ENCODE measurements at regions not wholly inside any gene's neighbourhood (a gene's known extent, or its start where the extent isn't known, plus 50 kb on each side); places are given as distances from the start of the nearest gene placed in this dataset.

DNA sequence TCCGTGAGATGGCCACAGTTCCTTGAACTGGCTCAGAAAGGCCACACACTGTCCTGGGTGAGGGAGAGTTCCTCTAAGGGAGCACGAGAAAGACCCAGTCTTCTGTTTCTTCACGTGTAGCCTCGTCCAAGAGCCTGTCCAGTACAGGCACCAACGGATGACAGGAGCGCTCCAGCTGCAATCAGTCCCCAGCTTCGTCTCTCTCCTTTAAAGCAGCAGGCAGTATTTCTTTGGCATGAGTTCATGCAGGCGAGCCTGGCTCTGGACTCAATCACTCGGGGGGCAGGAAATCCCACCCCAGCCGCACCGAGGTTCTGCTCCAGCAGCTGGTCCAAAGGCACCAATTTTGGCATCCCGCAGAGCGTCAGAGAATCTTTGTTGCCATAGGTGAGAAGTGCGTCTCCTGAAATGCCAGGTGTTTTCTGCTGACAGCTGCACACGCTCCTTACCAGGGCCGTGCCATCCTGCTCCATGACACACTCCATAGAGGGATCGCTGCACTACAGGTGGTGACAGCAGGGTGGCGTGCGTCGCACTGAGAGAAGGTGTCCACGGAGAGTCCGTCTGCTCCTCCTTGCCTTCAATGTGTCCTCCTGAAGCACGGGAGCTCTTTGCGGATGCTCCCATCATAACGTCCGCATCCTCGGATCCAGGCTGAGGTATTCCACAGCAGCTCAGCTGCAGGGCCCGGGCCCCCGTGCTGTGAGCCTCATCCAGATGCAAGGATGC lies 59.6 kb upstream of the AFDN start:
- no peak for TF ChIP-seq YY1 (IDR thresholded peaks at IDR 0.05; ENCODE audit: insufficient read depth, insufficient read length)
- no peak for TF ChIP-seq SUZ12 (IDR thresholded peaks at IDR 0.05; ENCODE audit: extremely low read depth, insufficient read depth, insufficient read length)
- TF ChIP-seq ZNF274 (IDR thresholded peaks at IDR 0.05; ENCODE audit: low read depth, low read length) = no peak
- H3K36me3 ChIP-seq (ENCODE audit: insufficient read depth, insufficient read length, low read length) = no peaks in the 10 kb centered on the region
- H3K9ac ChIP-seq (ENCODE audit: insufficient read length, low read depth) = no peak overlapping the region
- no peaks in the 10 kb centered on the region for H3K9me3 ChIP-seq (ENCODE audit: insufficient read depth, low read length)
- no peaks in the 10 kb centered on the region for H3K4me1 ChIP-seq (ENCODE audit: insufficient read depth, insufficient read length)
- no peaks in the 10 kb centered on the region for H3K27me3 ChIP-seq (ENCODE audit: insufficient read depth, insufficient read length)
- no peak for DNase-seq (ENCODE audit: low read depth, low spot score)
- H3K4me3 ChIP-seq (ENCODE audit: insufficient read length, low read depth) = no peak overlapping the region

DNA sequence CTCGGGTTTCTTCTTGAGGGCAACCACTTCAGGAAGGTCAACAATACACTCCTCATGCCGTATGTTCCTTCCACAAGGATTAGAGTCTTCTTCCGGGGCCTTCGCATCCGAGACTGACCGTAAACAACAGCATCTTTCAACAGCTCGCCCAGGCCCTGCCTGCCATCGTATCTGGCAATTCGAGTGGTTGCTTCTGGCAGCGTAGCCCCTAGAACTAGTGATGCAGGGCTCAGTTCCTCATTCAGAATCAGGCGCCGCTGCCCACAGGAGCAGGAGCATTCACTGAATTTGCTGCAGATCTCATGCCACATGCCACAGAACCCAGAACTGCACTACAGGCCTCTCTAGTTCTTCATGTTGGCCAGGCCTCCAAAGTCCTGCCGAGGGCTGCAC lies 59.0 kb upstream of the AFDN start:
- no peak for TF ChIP-seq ZNF274 (IDR thresholded peaks at IDR 0.05; ENCODE audit: low read depth, low read length)
- no peak for DNase-seq (ENCODE audit: low read depth, low spot score)
- H3K9ac ChIP-seq (ENCODE audit: insufficient read length, low read depth) = no peak overlapping the region
- no peaks in the 10 kb centered on the region for H3K27me3 ChIP-seq (ENCODE audit: insufficient read depth, insufficient read length)
- no peaks in the 10 kb centered on the region for H3K4me1 ChIP-seq (ENCODE audit: insufficient read depth, insufficient read length)
- no peak overlapping the region for H3K4me3 ChIP-seq (ENCODE audit: insufficient read length, low read depth)
- H3K9me3 ChIP-seq (ENCODE audit: insufficient read depth, low read length) = no peaks in the 10 kb centered on the region
- H3K36me3 ChIP-seq (ENCODE audit: insufficient read depth, insufficient read length, low read length) = no peaks in the 10 kb centered on the region

DNA sequence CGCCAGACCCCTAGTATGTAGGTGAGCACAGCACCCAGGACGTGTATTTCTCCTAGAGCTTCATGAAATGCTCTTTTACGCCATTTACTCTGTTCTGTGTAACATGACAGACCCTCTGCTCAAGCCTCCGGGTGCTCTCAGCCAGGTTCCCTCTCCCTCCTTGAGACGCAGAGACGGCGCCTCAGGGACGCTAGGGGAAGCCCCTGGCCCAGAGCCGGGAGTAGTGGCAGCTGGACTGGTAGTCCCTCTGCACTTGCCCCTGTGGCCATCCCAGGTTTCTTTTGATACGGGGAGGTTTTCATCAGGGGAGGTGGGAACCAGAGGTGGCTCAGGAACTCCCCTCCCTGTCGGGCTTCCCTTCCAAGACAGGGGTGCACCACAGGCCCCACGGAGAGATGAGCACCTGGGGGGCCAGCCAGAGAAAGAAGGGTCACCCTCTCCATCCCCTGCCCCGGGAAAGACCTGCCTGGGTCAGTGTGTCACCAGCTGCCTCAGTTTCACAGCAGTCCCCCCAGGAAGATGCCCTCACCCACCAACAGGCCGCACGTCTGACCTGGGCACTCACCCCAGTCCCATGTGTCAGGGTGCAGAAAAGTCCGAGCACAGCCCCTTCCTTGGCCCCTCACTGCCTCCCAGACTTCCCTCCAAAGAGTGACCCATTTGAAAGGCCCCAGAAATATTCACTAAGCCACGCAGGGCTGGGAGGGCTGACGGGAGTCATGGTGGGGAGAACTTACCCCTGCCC lies 58.1 kb upstream of the AFDN start:
- Histone ChIP-seq H3K36me3 (ENCODE audit: insufficient read depth, insufficient read length, low read length) (no peaks in the 10 kb centered on the region), H3K9me3 (ENCODE audit: insufficient read depth, low read length) (no peaks in the 10 kb centered on the region), H3K9ac (ENCODE audit: insufficient read length, low read depth) (no peak overlapping the region), H3K4me1 (ENCODE audit: insufficient read depth, insufficient read length) (no peaks in the 10 kb centered on the region), H3K27me3 (ENCODE audit: insufficient read depth, insufficient read length) (no peaks in the 10 kb centered on the region), H3K4me3 (ENCODE audit: insufficient read length, low read depth) (no peak overlapping the region)
- DNase-seq (ENCODE audit: low read depth, low spot score) = no peak
- TF ChIP-seq SUZ12 (IDR thresholded peaks at IDR 0.05; ENCODE audit: extremely low read depth, insufficient read depth, insufficient read length) (no peak), ZNF274 (IDR thresholded peaks at IDR 0.05; ENCODE audit: low read depth, low read length) (no peak), YY1 (IDR thresholded peaks at IDR 0.05; ENCODE audit: insufficient read depth, insufficient read length) (no peak)

DNA sequence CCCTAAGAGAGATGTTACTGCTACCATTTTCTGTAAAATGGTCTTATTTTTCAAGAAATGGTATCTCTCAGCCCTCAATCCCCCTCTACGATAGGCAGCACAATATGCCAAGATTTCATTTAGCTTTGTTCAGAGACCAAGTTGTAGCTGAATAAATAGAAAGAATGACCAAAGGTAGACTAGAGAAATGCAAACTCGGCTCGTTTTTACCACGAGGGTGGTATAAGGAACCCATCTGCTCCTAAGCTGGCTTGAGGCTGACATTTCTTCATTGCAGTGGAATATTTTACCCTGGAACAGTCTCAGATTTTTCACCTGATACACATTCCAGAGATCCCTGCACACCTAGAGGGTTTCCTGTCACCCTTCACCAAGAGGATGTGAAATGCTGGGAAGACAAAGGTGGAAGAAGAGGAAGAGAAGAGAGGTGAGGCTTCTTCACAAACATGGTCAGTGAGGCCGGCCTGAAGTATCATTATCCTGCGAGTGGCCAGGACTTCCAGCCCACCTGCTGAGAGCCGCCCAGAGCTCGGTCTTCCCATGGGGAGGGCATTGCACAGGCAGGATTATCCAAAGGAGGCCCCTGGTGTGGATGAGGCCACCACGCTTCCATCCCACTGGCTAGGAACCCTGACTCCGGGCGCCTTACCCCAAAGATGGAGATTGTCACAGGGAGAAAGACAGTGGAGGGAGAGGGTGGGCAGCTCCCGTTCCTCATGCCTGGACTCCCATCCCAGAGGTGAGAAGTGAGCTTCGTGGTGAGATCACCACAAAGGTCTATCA lies 57.1 kb upstream of the AFDN start:
- Histone ChIP-seq H3K9me3 (ENCODE audit: insufficient read depth, low read length) (no peaks in the 10 kb centered on the region), H3K27me3 (ENCODE audit: insufficient read depth, insufficient read length) (no peaks in the 10 kb centered on the region), H3K4me3 (ENCODE audit: insufficient read length, low read depth) (no peak overlapping the region), H3K4me1 (ENCODE audit: insufficient read depth, insufficient read length) (no peaks in the 10 kb centered on the region), H3K36me3 (ENCODE audit: insufficient read depth, insufficient read length, low read length) (no peaks in the 10 kb centered on the region), H3K9ac (ENCODE audit: insufficient read length, low read depth) (no peak overlapping the region)
- DNase-seq (ENCODE audit: low read depth, low spot score) = no peak
- TF ChIP-seq SUZ12 (IDR thresholded peaks at IDR 0.05; ENCODE audit: extremely low read depth, insufficient read depth, insufficient read length) = no peak

DNA sequence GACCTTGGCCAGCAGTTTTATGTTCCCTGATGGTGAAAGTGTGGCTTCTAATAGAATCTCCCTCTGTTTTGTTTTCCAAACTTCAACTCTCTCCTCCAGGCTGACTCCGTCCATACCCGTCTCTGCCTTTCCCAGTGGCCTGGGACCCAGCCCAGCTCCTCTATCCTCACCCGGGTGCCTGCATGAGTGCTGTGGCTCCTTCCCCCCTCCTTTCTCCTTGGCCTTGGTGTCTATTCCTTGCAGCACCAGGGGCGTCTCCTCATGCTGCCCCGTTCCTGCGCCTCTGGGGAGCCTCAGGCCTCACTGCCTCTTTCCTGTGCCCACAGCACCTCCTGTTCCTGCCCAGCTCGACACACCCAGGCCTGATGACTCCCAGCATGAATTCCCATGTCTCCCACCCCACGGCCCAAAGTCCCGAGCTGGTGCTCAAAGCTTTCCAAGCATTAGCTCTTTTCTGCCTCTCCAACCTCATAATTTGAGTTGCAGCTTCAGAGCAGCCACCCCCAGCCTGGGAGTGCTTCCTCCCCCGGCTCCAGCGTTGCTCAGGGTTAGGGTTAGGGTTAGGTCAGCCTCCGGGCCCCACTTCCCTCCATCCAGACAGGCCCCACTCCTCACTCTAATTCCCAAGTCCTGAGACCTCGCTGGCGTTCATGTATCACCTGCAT lies 56.3 kb upstream of the AFDN start:
- no peak overlapping the region for H3K9ac ChIP-seq (ENCODE audit: insufficient read length, low read depth)
- H3K4me3 ChIP-seq (ENCODE audit: insufficient read length, low read depth) = no peak overlapping the region
- TF ChIP-seq YY1 (IDR thresholded peaks at IDR 0.05; ENCODE audit: insufficient read depth, insufficient read length) (no peak), SUZ12 (IDR thresholded peaks at IDR 0.05; ENCODE audit: extremely low read depth, insufficient read depth, insufficient read length) (no peak), ZNF274 (IDR thresholded peaks at IDR 0.05; ENCODE audit: low read depth, low read length) (no peak)
- no peaks in the 10 kb centered on the region for H3K9me3 ChIP-seq (ENCODE audit: insufficient read depth, low read length)
- no peaks in the 10 kb centered on the region for H3K36me3 ChIP-seq (ENCODE audit: insufficient read depth, insufficient read length, low read length)
- H3K4me1 ChIP-seq (ENCODE audit: insufficient read depth, insufficient read length) = no peaks in the 10 kb centered on the region
- DNase-seq (ENCODE audit: low read depth, low spot score) = no peak
- no peaks in the 10 kb centered on the region for H3K27me3 ChIP-seq (ENCODE audit: insufficient read depth, insufficient read length)

DNA sequence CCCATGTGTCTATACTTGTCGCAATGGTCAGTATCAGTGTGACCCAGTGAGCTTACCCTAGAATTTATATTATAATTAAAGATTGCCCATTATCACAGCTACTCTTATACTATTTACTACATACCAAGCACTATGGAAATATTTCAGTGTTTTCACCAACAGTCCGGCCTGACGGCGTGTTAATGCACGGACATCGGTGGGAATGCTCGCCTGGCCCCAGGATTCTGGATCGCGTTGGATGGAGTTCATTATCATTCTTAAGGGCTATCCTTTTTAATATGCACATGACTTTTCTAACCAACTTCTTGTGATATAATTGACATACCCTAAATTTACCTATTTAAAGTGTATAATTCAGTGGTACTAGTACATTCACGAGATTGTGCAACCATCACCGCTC lies 51.8 kb upstream of the AFDN start:
- Histone ChIP-seq H3K4me1 (ENCODE audit: insufficient read depth, insufficient read length) (no peaks in the 10 kb centered on the region), H3K4me3 (ENCODE audit: insufficient read length, low read depth) (no peak overlapping the region), H3K9ac (ENCODE audit: insufficient read length, low read depth) (no peak overlapping the region), H3K27me3 (ENCODE audit: insufficient read depth, insufficient read length) (no peaks in the 10 kb centered on the region), H3K9me3 (ENCODE audit: insufficient read depth, low read length) (no peaks in the 10 kb centered on the region), H3K36me3 (ENCODE audit: insufficient read depth, insufficient read length, low read length) (no peaks in the 10 kb centered on the region)
- TF ChIP-seq SUZ12 (IDR thresholded peaks at IDR 0.05; ENCODE audit: extremely low read depth, insufficient read depth, insufficient read length) (no peak), YY1 (IDR thresholded peaks at IDR 0.05; ENCODE audit: insufficient read depth, insufficient read length) (no peak), ZNF274 (IDR thresholded peaks at IDR 0.05; ENCODE audit: low read depth, low read length) (no peak)
- DNase-seq (ENCODE audit: low read depth, low spot score) = no peak

Data from NT2/D1 (cell line).